ENCODE measurements at regions not wholly inside any gene's neighbourhood (a gene's known extent, or its start where the extent isn't known, plus 50 kb on each side); places are given as distances from the start of the nearest gene placed in this dataset.

GRCh38 chr11:106202935-106203620 is 125.6 kb downstream of the AASDHPPT start:
- H3K27ac ChIP-seq (ENCODE audit: low read depth in 1 of 2, low read length in 1 of 2), result no peak overlapping the region
- H3K4me1 ChIP-seq (ENCODE audit: control insufficient read depth in 2 of 2, insufficient read depth in 2 of 2, low read length in 2 of 2), result no peaks in the 10 kb centered on the region
- H3K36me3 ChIP-seq (ENCODE audit: control insufficient read depth in 2 of 2, insufficient read depth in 2 of 2, low read length in 1 of 2), result no peaks in the 10 kb centered on the region
- WGBS, result 96% methylated on average over 1 of the region's 1 CpG
- H3K9me3 ChIP-seq (ENCODE audit: control insufficient read depth in 2 of 2, insufficient read depth in 1 of 2, low read length in 1 of 2), result no peaks in the 10 kb centered on the region
- DNase-seq (ENCODE audit: low read depth in 6 of 9, low spot score in 9 of 9), result no peak
- H3K27me3 ChIP-seq (ENCODE audit: control insufficient read depth in 2 of 2, insufficient read depth in 1 of 2, low read length in 1 of 2), result no peaks in the 10 kb centered on the region
- no peak overlapping the region for H3K4me3 ChIP-seq (ENCODE audit: low read length in 2 of 2)

GRCh38 chr11:106208760-106209159 is 131.3 kb downstream of the AASDHPPT start:
- Histone ChIP-seq H3K4me3 (ENCODE audit: low read length in 2 of 2) (no peak overlapping the region), H3K27ac (ENCODE audit: low read depth in 1 of 2, low read length in 1 of 2) (no peak overlapping the region), H3K9me3 (ENCODE audit: control insufficient read depth in 2 of 2, insufficient read depth in 1 of 2, low read length in 1 of 2) (no peaks in the 10 kb centered on the region), H3K27me3 (ENCODE audit: control insufficient read depth in 2 of 2, insufficient read depth in 1 of 2, low read length in 1 of 2) (no peaks in the 10 kb centered on the region), H3K4me1 (ENCODE audit: control insufficient read depth in 2 of 2, insufficient read depth in 2 of 2, low read length in 2 of 2) (no peaks in the 10 kb centered on the region), H3K36me3 (ENCODE audit: control insufficient read depth in 2 of 2, insufficient read depth in 2 of 2, low read length in 1 of 2) (no peaks in the 10 kb centered on the region)
- DNase-seq (ENCODE audit: low read depth in 6 of 9, low spot score in 9 of 9), result no peak
- WGBS, result 61% methylated on average over 6 of the region's 6 CpGs

GRCh38 chr11:106212081-106212480 is 134.6 kb downstream of the AASDHPPT start:
- Histone ChIP-seq H3K4me1 (ENCODE audit: control insufficient read depth in 2 of 2, insufficient read depth in 2 of 2, low read length in 2 of 2) (no peaks in the 10 kb centered on the region), H3K27ac (ENCODE audit: low read depth in 1 of 2, low read length in 1 of 2) (no peak overlapping the region), H3K36me3 (ENCODE audit: control insufficient read depth in 2 of 2, insufficient read depth in 2 of 2, low read length in 1 of 2) (no peaks in the 10 kb centered on the region), H3K4me3 (ENCODE audit: low read length in 2 of 2) (no peak overlapping the region), H3K27me3 (ENCODE audit: control insufficient read depth in 2 of 2, insufficient read depth in 1 of 2, low read length in 1 of 2) (no peaks in the 10 kb centered on the region), H3K9me3 (ENCODE audit: control insufficient read depth in 2 of 2, insufficient read depth in 1 of 2, low read length in 1 of 2) (no peaks in the 10 kb centered on the region)
- 92% methylated on average over 2 of the region's 2 CpGs for WGBS
- DNase-seq (ENCODE audit: low read depth in 6 of 9, low spot score in 9 of 9), result no peak

- Histone ChIP-seq H3K9me3 (ENCODE audit: control insufficient read depth in 2 of 2, insufficient read depth in 1 of 2, low read length in 1 of 2) (no peaks in the 10 kb centered on the region), H3K4me3 (ENCODE audit: low read length in 2 of 2) (no peak overlapping the region), H3K36me3 (ENCODE audit: control insufficient read depth in 2 of 2, insufficient read depth in 2 of 2, low read length in 1 of 2) (no peaks in the 10 kb centered on the region), H3K4me1 (ENCODE audit: control insufficient read depth in 2 of 2, insufficient read depth in 2 of 2, low read length in 2 of 2) (no peaks in the 10 kb centered on the region), H3K27ac (ENCODE audit: low read depth in 1 of 2, low read length in 1 of 2) (no peak overlapping the region), H3K27me3 (ENCODE audit: control insufficient read depth in 2 of 2, insufficient read depth in 1 of 2, low read length in 1 of 2) (no peaks in the 10 kb centered on the region)
- 93% methylated on average over 1 of the region's 1 CpG for WGBS
- DNase-seq (ENCODE audit: low read depth in 6 of 9, low spot score in 9 of 9), result no peak
These were observed 138.8 kb downstream of the AASDHPPT start for GRCh38 chr11:106216281-106216680.

- peaks cover 0 to under 1% of the 10 kb centered on the region in 2 donors for H3K9me3 ChIP-seq (ENCODE audit: control insufficient read depth in 2 of 2, insufficient read depth in 1 of 2, low read length in 1 of 2)
- no peak overlapping the region for H3K27ac ChIP-seq (ENCODE audit: low read depth in 1 of 2, low read length in 1 of 2)
- no peak overlapping the region for H3K4me3 ChIP-seq (ENCODE audit: low read length in 2 of 2)
- no peaks in the 10 kb centered on the region for H3K36me3 ChIP-seq (ENCODE audit: control insufficient read depth in 2 of 2, insufficient read depth in 2 of 2, low read length in 1 of 2)
- WGBS, result 98% methylated on average over 2 of the region's 2 CpGs
- no peak for DNase-seq (ENCODE audit: low read depth in 6 of 9, low spot score in 9 of 9)
- no peaks in the 10 kb centered on the region for H3K4me1 ChIP-seq (ENCODE audit: control insufficient read depth in 2 of 2, insufficient read depth in 2 of 2, low read length in 2 of 2)
- no peaks in the 10 kb centered on the region for H3K27me3 ChIP-seq (ENCODE audit: control insufficient read depth in 2 of 2, insufficient read depth in 1 of 2, low read length in 1 of 2)
These were observed 140.0 kb downstream of the AASDHPPT start for GRCh38 chr11:106217456-106217855.

GRCh38 chr11:106218106-106218505 is 140.6 kb downstream of the AASDHPPT start:
- Histone ChIP-seq H3K9me3 (ENCODE audit: control insufficient read depth in 2 of 2, insufficient read depth in 1 of 2, low read length in 1 of 2) (peaks cover 0 to 5% of the 10 kb centered on the region in 2 donors), H3K4me3 (ENCODE audit: low read length in 2 of 2) (no peak overlapping the region), H3K27ac (ENCODE audit: low read depth in 1 of 2, low read length in 1 of 2) (no peak overlapping the region)

GRCh38 chr11:106222626-106223025 is 145.2 kb downstream of the AASDHPPT start:
- Histone ChIP-seq H3K27ac (ENCODE audit: low read depth in 1 of 2, low read length in 1 of 2) (no peak overlapping the region), H3K4me3 (ENCODE audit: low read length in 2 of 2) (no peak overlapping the region), H3K27me3 (ENCODE audit: control insufficient read depth in 2 of 2, insufficient read depth in 1 of 2, low read length in 1 of 2) (no peaks in the 10 kb centered on the region), H3K36me3 (ENCODE audit: control insufficient read depth in 2 of 2, insufficient read depth in 2 of 2, low read length in 1 of 2) (no peaks in the 10 kb centered on the region), H3K4me1 (ENCODE audit: control insufficient read depth in 2 of 2, insufficient read depth in 2 of 2, low read length in 2 of 2) (no peaks in the 10 kb centered on the region), H3K9me3 (ENCODE audit: control insufficient read depth in 2 of 2, insufficient read depth in 1 of 2, low read length in 1 of 2) (peaks cover 0 to 5% of the 10 kb centered on the region in 2 donors)
- no peak for DNase-seq (ENCODE audit: low read depth in 6 of 9, low spot score in 9 of 9)
- WGBS, result 89% methylated on average over 4 of the region's 4 CpGs

More at GRCh38 chr11:106218106-106218505, 140.6 kb downstream of the AASDHPPT start:
- no peaks in the 10 kb centered on the region for H3K36me3 ChIP-seq (ENCODE audit: control insufficient read depth in 2 of 2, insufficient read depth in 2 of 2, low read length in 1 of 2)
- WGBS, result 82% methylated on average over 3 of the region's 3 CpGs
- H3K27me3 ChIP-seq (ENCODE audit: control insufficient read depth in 2 of 2, insufficient read depth in 1 of 2, low read length in 1 of 2), result no peaks in the 10 kb centered on the region
- no peak for DNase-seq (ENCODE audit: low read depth in 6 of 9, low spot score in 9 of 9)
- H3K4me1 ChIP-seq (ENCODE audit: control insufficient read depth in 2 of 2, insufficient read depth in 2 of 2, low read length in 2 of 2), result no peaks in the 10 kb centered on the region

GRCh38 chr11:106224172-106224571 is 146.7 kb downstream of the AASDHPPT start:
- Histone ChIP-seq H3K27ac (ENCODE audit: low read depth in 1 of 2, low read length in 1 of 2) (no peak overlapping the region), H3K4me1 (ENCODE audit: control insufficient read depth in 2 of 2, insufficient read depth in 2 of 2, low read length in 2 of 2) (no peaks in the 10 kb centered on the region), H3K4me3 (ENCODE audit: low read length in 2 of 2) (no peak overlapping the region), H3K36me3 (ENCODE audit: control insufficient read depth in 2 of 2, insufficient read depth in 2 of 2, low read length in 1 of 2) (no peaks in the 10 kb centered on the region), H3K9me3 (ENCODE audit: control insufficient read depth in 2 of 2, insufficient read depth in 1 of 2, low read length in 1 of 2) (peaks cover 0 to 5% of the 10 kb centered on the region in 2 donors), H3K27me3 (ENCODE audit: control insufficient read depth in 2 of 2, insufficient read depth in 1 of 2, low read length in 1 of 2) (no peaks in the 10 kb centered on the region)
- 0% methylated on average over 1 of the region's 1 CpG for WGBS
- DNase-seq (ENCODE audit: low read depth in 6 of 9, low spot score in 9 of 9), result no peak

GRCh38 chr11:106228996-106229395 is 151.5 kb downstream of the AASDHPPT start:
- no peaks in the 10 kb centered on the region for H3K27me3 ChIP-seq (ENCODE audit: control insufficient read depth in 2 of 2, insufficient read depth in 1 of 2, low read length in 1 of 2)
- 98% methylated on average over 1 of the region's 1 CpG for WGBS
- H3K27ac ChIP-seq (ENCODE audit: low read depth in 1 of 2, low read length in 1 of 2), result no peak overlapping the region
- DNase-seq (ENCODE audit: low read depth in 6 of 9, low spot score in 9 of 9), result no peak
- H3K4me3 ChIP-seq (ENCODE audit: low read length in 2 of 2), result no peak overlapping the region
- no peaks in the 10 kb centered on the region for H3K36me3 ChIP-seq (ENCODE audit: control insufficient read depth in 2 of 2, insufficient read depth in 2 of 2, low read length in 1 of 2)
- H3K9me3 ChIP-seq (ENCODE audit: control insufficient read depth in 2 of 2, insufficient read depth in 1 of 2, low read length in 1 of 2), result no peaks in the 10 kb centered on the region
- H3K4me1 ChIP-seq (ENCODE audit: control insufficient read depth in 2 of 2, insufficient read depth in 2 of 2, low read length in 2 of 2), result no peaks in the 10 kb centered on the region
